Mammary epithelial cell (primary cell): ENCODE measurements at regions not wholly inside any gene's neighbourhood (a gene's known extent, or its start where the extent isn't known, plus 50 kb on each side); places are given as distances from the start of the nearest gene placed in this dataset.

Source experiments
- EZH2 ChIP-seq: IDR thresholded peaks from 2 replicates; pipeline ENCODE4 v1.6.1; 2012; ENCODE audit warnings: low read length, inconsistent platforms, borderline replicate concordance
- TF ChIP-seq, protein P1 (sequence below), 2 donors: IDR thresholded peaks in 1 of 2; conservative IDR thresholded peaks in 1 of 2; 2 replicates each; pipeline ENCODE4 v1.5.1; 2011 to 2012; ENCODE audit warnings: inconsistent platforms in 2 of 2, low read length in 2 of 2, mild to moderate bottlenecking in 2 of 2, control low read depth in 1 of 2, low read depth in 1 of 2; ENCODE audit not compliant: insufficient read depth in 1 of 2; ENCODE audit errors: extremely low read depth in 1 of 2

DNA sequence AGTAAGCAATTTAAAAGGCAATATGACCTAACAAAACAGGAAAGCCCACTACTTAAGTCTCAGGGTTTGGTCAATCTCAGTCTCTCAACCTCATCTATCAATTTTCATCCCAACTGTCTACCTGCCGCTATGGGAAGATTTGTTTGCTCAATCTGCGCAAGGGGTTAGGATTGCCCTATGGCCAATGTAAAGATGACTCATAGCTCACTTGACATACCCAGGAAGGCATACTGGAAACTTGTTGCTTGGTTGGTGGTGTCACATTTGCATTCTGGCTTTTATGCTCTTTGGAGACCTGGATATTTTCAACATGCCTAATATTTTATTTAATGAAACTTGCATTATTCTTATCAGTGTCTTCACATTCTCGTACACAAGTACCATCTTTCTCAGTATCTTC is 78.1 kb upstream of the TMEM196 start:
- TF ChIP-seq, protein P1, sequence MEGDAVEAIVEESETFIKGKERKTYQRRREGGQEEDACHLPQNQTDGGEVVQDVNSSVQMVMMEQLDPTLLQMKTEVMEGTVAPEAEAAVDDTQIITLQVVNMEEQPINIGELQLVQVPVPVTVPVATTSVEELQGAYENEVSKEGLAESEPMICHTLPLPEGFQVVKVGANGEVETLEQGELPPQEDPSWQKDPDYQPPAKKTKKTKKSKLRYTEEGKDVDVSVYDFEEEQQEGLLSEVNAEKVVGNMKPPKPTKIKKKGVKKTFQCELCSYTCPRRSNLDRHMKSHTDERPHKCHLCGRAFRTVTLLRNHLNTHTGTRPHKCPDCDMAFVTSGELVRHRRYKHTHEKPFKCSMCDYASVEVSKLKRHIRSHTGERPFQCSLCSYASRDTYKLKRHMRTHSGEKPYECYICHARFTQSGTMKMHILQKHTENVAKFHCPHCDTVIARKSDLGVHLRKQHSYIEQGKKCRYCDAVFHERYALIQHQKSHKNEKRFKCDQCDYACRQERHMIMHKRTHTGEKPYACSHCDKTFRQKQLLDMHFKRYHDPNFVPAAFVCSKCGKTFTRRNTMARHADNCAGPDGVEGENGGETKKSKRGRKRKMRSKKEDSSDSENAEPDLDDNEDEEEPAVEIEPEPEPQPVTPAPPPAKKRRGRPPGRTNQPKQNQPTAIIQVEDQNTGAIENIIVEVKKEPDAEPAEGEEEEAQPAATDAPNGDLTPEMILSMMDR (conservative IDR thresholded peaks at IDR 0.05 in 1 of 2, IDR thresholded peaks at IDR 0.05 in 1 of 2; ENCODE audit: extremely low read depth in 1 of 2, insufficient read depth in 1 of 2, low read depth in 1 of 2, low read length in 2 of 2): no peak
- no peak for TF ChIP-seq EZH2
